ENCODE measurements at regions not wholly inside any gene's neighbourhood (a gene's known extent, or its start where the extent isn't known, plus 50 kb on each side); places are given as distances from the start of the nearest gene placed in this dataset.

DNA sequence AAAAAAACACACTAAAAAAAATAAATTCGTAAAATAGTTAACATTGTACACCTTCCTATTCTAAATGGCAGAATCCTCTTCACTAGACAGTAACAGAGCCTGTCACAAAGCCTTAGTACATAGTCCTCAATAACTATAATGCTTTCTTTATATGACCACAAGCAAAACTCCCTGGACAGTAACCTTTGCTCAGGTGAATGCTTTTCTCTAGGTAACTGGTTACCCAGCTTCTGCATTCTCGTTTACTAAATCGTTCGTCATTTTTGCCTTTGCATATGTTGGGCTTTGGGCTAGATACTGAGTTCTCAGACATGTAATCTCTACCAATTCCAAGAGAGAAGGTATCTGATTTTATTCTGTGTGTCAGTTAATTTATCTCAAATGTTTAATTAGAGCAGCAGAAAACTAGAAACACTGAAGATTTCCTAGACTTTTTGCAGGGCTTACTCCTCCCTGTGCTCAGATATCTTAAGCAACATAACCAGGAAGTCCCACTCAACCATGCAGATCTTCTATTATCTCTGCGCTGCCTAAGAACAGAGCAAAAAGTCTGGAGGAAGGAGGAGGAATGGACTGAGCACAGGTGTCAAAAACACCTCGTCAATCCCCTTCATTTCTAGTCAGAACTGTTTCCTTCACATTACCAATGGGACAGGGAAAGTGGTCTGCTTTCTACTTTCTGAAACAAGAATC lies 247.7 kb downstream of the SOCS6 start:
- no peaks in the 10 kb centered on the region for H3K36me3 ChIP-seq (replicated peaks in 1 of 2; ENCODE audit: control insufficient read depth in 1 of 2, insufficient read depth in 2 of 2, low read length in 2 of 2)
- no peak for TF ChIP-seq NRL (CRISPR knock-in tag; IDR thresholded peaks at IDR 0.05; ENCODE audit: borderline replicate concordance)
- TF ChIP-seq, protein P1, sequence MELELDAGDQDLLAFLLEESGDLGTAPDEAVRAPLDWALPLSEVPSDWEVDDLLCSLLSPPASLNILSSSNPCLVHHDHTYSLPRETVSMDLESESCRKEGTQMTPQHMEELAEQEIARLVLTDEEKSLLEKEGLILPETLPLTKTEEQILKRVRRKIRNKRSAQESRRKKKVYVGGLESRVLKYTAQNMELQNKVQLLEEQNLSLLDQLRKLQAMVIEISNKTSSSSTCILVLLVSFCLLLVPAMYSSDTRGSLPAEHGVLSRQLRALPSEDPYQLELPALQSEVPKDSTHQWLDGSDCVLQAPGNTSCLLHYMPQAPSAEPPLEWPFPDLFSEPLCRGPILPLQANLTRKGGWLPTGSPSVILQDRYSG (CRISPR knock-in tag; IDR thresholded peaks at IDR 0.05) = no peak
- no peak for TF ChIP-seq PHF8 (CRISPR knock-in tag; IDR thresholded peaks at IDR 0.05)
- no peak for TF ChIP-seq HDAC1 (CRISPR knock-in tag; IDR thresholded peaks at IDR 0.05)
- TF ChIP-seq MED13 (CRISPR knock-in tag; IDR thresholded peaks at IDR 0.05) = no peak
- no peak for TF ChIP-seq MED8 (CRISPR knock-in tag; IDR thresholded peaks at IDR 0.05; ENCODE audit: insufficient replicate concordance)
- TF ChIP-seq ZNF274 (CRISPR knock-in tag; IDR thresholded peaks at IDR 0.05) = no peak
- no peak for TF ChIP-seq KLF13 (CRISPR knock-in tag; IDR thresholded peaks at IDR 0.05)
- no peak for TF ChIP-seq HOXD1 (CRISPR knock-in tag; IDR thresholded peaks at IDR 0.05)
- no peak for TF ChIP-seq DMAP1 (CRISPR knock-in tag; IDR thresholded peaks at IDR 0.05)
- no peak for TF ChIP-seq ZNF44 (CRISPR knock-in tag; IDR thresholded peaks at IDR 0.05)
- no peak for TF ChIP-seq FOSL1 (CRISPR knock-in tag; IDR thresholded peaks at IDR 0.05; ENCODE audit: borderline replicate concordance)
- no peak for TF ChIP-seq MBNL3 (CRISPR knock-in tag; conservative IDR thresholded peaks at IDR 0.05)
- TF ChIP-seq SSRP1 (CRISPR knock-in tag; IDR thresholded peaks at IDR 0.05) = no peak
- no peak for TF ChIP-seq FOXK1 (CRISPR knock-in tag; IDR thresholded peaks at IDR 0.05; ENCODE audit: borderline replicate concordance, low read depth)
- TF ChIP-seq ZBTB21 (CRISPR knock-in tag; IDR thresholded peaks at IDR 0.05) = no peak
- no peak for TF ChIP-seq RARG (CRISPR knock-in tag; IDR thresholded peaks at IDR 0.05; ENCODE audit: low read depth)
- H3K4me3 ChIP-seq (replicated peaks in 1 of 3; ENCODE audit: insufficient read depth in 1 of 3, low read depth in 2 of 3, low read length in 3 of 3) = no peak overlapping the region
- no peaks in the 10 kb centered on the region for H3K27me3 ChIP-seq (ENCODE audit: control insufficient read depth in 1 of 2, insufficient read depth in 2 of 2, low read length in 2 of 2)
- H3K27ac ChIP-seq (ENCODE audit: extremely low read length, insufficient read depth, low read length) = no peak overlapping the region
- H4K20me1 ChIP-seq (ENCODE audit: insufficient read depth, low read length) = no peaks in the 10 kb centered on the region
- FAIRE-seq = no peak
- DNase-seq (ENCODE audit: low spot score) = no peak
- ATAC-seq = no peak
- H3K9ac ChIP-seq (ENCODE audit: insufficient read depth, low read depth, low read length) = no peak overlapping the region
- BruUV-seq (replicated peaks) = no TSS peak
- H3K9me3 ChIP-seq (ENCODE audit: low read length) = no peaks in the 10 kb centered on the region
- POLR2A ChIA-PET = no interaction called here
- no peak overlapping the region for H3K4me2 ChIP-seq (ENCODE audit: low read depth, low read length)
- no peak overlapping the region for H2AFZ ChIP-seq (ENCODE audit: low read length)
- H3K79me2 ChIP-seq (ENCODE audit: insufficient read depth, low read length) = no peaks in the 10 kb centered on the region
- H3K4me1 ChIP-seq (ENCODE audit: insufficient read depth, low read length) = no peaks in the 10 kb centered on the region
- in situ Hi-C loops (cut with HindIII; ENCODE audit: extremely low pct_ligation_motif_present, low pct_unique_long_range_greater_than_20kb) (no loop called here), intact Hi-C loops (cut with micrococcal nuclease; ENCODE audit: unreplicated experiment) (no loop called here)
- CTCF ChIA-PET (ENCODE audit: low intra/inter-chr PET ratio, low total read pairs) = no interaction called here
- 4% methylated on average over 6 of the region's 6 CpGs for WGBS (ENCODE audit: low lambda C conversion rate)

Measured in HepG2 (cell line).